ENCODE measurements at regions not wholly inside any gene's neighbourhood (a gene's known extent, or its start where the extent isn't known, plus 50 kb on each side); places are given as distances from the start of the nearest gene placed in this dataset.

DNA sequence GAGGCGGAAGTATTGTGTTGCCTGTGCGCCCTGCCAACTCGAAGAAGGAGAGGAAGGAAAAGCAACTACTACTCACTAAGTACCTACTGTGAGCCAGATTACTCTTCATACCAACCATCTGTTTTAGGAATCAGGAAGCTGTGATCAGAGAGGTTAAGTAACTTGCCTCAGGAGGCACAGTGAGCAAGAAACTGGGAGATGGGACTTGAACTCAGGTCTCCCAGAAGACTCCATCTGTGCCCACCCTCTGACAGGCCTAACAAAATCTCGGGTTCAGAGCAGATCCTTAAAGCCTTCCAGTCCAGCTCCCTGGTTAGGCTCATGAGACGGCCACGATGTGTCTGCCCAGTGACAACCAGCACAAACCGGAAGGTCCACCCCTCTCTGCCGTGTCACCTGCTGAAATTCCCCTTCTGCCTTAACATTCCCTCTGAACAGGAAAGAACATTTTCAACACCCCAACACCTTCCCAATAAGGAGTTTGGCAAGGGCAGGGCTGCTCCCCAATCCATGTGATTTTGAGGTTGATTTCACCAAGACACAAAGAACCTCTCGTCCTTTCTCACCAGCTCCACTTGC, 230.1 kb downstream of the TOMM20 start:
- TF ChIP-seq, protein P1, sequence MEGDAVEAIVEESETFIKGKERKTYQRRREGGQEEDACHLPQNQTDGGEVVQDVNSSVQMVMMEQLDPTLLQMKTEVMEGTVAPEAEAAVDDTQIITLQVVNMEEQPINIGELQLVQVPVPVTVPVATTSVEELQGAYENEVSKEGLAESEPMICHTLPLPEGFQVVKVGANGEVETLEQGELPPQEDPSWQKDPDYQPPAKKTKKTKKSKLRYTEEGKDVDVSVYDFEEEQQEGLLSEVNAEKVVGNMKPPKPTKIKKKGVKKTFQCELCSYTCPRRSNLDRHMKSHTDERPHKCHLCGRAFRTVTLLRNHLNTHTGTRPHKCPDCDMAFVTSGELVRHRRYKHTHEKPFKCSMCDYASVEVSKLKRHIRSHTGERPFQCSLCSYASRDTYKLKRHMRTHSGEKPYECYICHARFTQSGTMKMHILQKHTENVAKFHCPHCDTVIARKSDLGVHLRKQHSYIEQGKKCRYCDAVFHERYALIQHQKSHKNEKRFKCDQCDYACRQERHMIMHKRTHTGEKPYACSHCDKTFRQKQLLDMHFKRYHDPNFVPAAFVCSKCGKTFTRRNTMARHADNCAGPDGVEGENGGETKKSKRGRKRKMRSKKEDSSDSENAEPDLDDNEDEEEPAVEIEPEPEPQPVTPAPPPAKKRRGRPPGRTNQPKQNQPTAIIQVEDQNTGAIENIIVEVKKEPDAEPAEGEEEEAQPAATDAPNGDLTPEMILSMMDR (optimal IDR thresholded peaks at IDR 0.05 in 1 of 3, IDR thresholded peaks at IDR 0.05 in 1 of 3, conservative IDR thresholded peaks at IDR 0.05 in 1 of 3; ENCODE audit: extremely low read depth in 1 of 3, insufficient read depth in 2 of 3, low read length in 3 of 3) = no peak
- no peak for TF ChIP-seq EZH2 (IDR thresholded peaks at IDR 0.05; ENCODE audit: low read length)
